ENCODE measurements at regions not wholly inside any gene's neighbourhood (a gene's known extent, or its start where the extent isn't known, plus 50 kb on each side); places are given as distances from the start of the nearest gene placed in this dataset.

- TF ChIP-seq, protein P1, sequence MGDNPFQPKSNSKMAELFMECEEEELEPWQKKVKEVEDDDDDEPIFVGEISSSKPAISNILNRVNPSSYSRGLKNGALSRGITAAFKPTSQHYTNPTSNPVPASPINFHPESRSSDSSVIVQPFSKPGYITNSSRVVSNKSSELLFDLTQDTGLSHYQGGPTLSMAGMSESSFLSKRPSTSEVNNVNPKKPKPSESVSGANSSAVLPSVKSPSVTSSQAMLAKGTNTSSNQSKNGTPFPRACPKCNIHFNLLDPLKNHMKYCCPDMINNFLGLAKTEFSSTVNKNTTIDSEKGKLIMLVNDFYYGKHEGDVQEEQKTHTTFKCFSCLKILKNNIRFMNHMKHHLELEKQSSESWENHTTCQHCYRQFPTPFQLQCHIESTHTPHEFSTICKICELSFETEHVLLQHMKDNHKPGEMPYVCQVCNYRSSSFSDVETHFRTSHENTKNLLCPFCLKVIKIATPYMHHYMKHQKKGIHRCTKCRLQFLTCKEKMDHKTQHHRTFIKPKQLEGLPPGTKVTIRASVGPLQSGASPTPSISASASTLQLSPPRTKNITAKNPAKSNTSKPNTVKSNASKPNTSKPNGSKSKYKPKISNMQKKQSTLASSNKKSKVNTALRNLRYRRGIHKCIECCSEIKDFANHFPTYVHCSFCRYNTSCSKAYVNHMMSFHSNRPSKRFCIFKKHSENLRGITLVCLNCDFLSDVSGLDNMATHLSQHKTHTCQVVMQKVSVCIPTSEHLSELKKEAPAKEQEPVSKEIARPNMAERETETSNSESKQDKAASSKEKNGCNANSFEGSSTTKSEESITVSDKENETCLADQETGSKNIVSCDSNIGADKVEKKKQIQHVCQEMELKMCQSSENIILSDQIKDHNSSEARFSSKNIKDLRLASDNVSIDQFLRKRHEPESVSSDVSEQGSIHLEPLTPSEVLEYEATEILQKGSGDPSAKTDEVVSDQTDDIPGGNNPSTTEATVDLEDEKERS (CRISPR knock-in tag; IDR thresholded peaks at IDR 0.05): no peak
- no peak for TF ChIP-seq ZFP91 (CRISPR knock-in tag; IDR thresholded peaks at IDR 0.05; ENCODE audit: borderline replicate concordance)
- TF ChIP-seq ZBTB40 (IDR thresholded peaks at IDR 0.05): no peak
- TF ChIP-seq ZBTB40 (CRISPR knock-in tag; IDR thresholded peaks at IDR 0.05): no peak
- TF ChIP-seq GATAD2A (CRISPR knock-in tag; IDR thresholded peaks at IDR 0.05): peak; percentile 58; the same call in 1 of the 2 replicates
- TF ChIP-seq BATF2 (CRISPR knock-in tag; IDR thresholded peaks at IDR 0.05): no peak
- TF ChIP-seq, protein P2, sequence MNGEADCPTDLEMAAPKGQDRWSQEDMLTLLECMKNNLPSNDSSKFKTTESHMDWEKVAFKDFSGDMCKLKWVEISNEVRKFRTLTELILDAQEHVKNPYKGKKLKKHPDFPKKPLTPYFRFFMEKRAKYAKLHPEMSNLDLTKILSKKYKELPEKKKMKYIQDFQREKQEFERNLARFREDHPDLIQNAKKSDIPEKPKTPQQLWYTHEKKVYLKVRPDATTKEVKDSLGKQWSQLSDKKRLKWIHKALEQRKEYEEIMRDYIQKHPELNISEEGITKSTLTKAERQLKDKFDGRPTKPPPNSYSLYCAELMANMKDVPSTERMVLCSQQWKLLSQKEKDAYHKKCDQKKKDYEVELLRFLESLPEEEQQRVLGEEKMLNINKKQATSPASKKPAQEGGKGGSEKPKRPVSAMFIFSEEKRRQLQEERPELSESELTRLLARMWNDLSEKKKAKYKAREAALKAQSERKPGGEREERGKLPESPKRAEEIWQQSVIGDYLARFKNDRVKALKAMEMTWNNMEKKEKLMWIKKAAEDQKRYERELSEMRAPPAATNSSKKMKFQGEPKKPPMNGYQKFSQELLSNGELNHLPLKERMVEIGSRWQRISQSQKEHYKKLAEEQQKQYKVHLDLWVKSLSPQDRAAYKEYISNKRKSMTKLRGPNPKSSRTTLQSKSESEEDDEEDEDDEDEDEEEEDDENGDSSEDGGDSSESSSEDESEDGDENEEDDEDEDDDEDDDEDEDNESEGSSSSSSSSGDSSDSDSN (CRISPR knock-in tag; IDR thresholded peaks at IDR 0.05): no peak
- TF ChIP-seq, protein P3, sequence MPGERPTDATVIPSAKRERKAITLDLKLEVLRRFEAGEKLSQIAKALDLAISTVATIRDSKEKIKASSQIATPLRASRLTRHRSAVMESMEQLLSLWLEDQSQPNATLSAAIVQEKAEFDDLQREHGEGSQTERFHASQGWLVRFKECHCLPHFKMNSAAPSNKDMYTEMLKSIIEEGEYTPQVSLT (CRISPR knock-in tag; IDR thresholded peaks at IDR 0.05; ENCODE audit: borderline replicate concordance, low read depth): no peak
- no peak for TF ChIP-seq BRCA1 (CRISPR knock-in tag; IDR thresholded peaks at IDR 0.05)
These were observed 109.0 kb upstream of the SLC35G4 start (continued) for GRCh38 chr18:11500153-11501122.
